ENCODE measurements at regions not wholly inside any gene's neighbourhood (a gene's known extent, or its start where the extent isn't known, plus 50 kb on each side); places are given as distances from the start of the nearest gene placed in this dataset.

GRCh38 chr6:91976797-91977196, 1389.9 kb upstream of the MAP3K7 start:
- FAIRE-seq, result no peak
- ATAC-seq, result no peak
- no peak for TF ChIP-seq CTCF (IDR thresholded peaks at IDR 0.05)
- H3K27ac ChIP-seq, result no peak overlapping the region
- H3K9me3 ChIP-seq, result no peaks in the 10 kb centered on the region
- no peaks in the 10 kb centered on the region for H3K4me1 ChIP-seq
- WGBS, 2 donors, result 67 to 68% methylated on average over 1 of the region's 1 CpG
- no peak for DNase-seq
- no peak overlapping the region for H3K4me3 ChIP-seq
- no peaks in the 10 kb centered on the region for H3K27me3 ChIP-seq
- intact Hi-C loops (cut with DNase I), result no loop called here
- H3K36me3 ChIP-seq, result no peaks in the 10 kb centered on the region

- no peak overlapping the region for H3K27ac ChIP-seq
- H3K4me1 ChIP-seq, result no peaks in the 10 kb centered on the region
- TF ChIP-seq CTCF (IDR thresholded peaks at IDR 0.05), result no peak
- H3K27me3 ChIP-seq, result no peaks in the 10 kb centered on the region
- H3K4me3 ChIP-seq, result no peak overlapping the region
- ATAC-seq (no peak), DNase-seq (no peak), FAIRE-seq (no peak)
- intact Hi-C loops (cut with DNase I), result no loop called here
- H3K36me3 ChIP-seq, result no peaks in the 10 kb centered on the region
- H3K9me3 ChIP-seq, result no peaks in the 10 kb centered on the region
- WGBS, 2 donors, result 46 to 59% methylated on average over 2 of the region's 2 CpGs
Observed at GRCh38 chr6:91970700-91971099, 1383.8 kb upstream of the MAP3K7 start.

- no peak for DNase-seq
- Histone ChIP-seq H3K36me3 (no peaks in the 10 kb centered on the region), H3K27ac (no peak overlapping the region), H3K27me3 (no peaks in the 10 kb centered on the region), H3K4me1 (no peaks in the 10 kb centered on the region), H3K9me3 (no peaks in the 10 kb centered on the region), H3K4me3 (no peak overlapping the region)
- no peak for TF ChIP-seq CTCF (IDR thresholded peaks at IDR 0.05)
- no peak for ATAC-seq
- WGBS, 2 donors, result 65 to 73% methylated on average over 1 of the region's 1 CpG
- FAIRE-seq, result no peak
- intact Hi-C loops (cut with DNase I), result no loop called here
Observed at GRCh38 chr6:91965872-91966271, 1379.0 kb upstream of the MAP3K7 start.

- no peaks in the 10 kb centered on the region for H3K4me1 ChIP-seq
- no peaks in the 10 kb centered on the region for H3K9me3 ChIP-seq
- intact Hi-C loops (cut with DNase I), result no loop called here
- H3K36me3 ChIP-seq, result no peaks in the 10 kb centered on the region
- TF ChIP-seq CTCF (IDR thresholded peaks at IDR 0.05), result no peak
- no peak overlapping the region for H3K4me3 ChIP-seq
- FAIRE-seq (no peak), DNase-seq (no peak), ATAC-seq (no peak)
- H3K27ac ChIP-seq, result no peak overlapping the region
- no peaks in the 10 kb centered on the region for H3K27me3 ChIP-seq
- 76 to 80% methylated on average over 2 of the region's 2 CpGs for whole genome bisulfite sequencing, 2 donors
Observed at GRCh38 chr6:91961671-91962070, 1374.8 kb upstream of the MAP3K7 start.

- DNase-seq, result no peak
- no peak for FAIRE-seq
- Histone ChIP-seq H3K36me3 (no peaks in the 10 kb centered on the region), H3K27me3 (no peaks in the 10 kb centered on the region), H3K4me3 (no peak overlapping the region), H3K4me1 (no peaks in the 10 kb centered on the region), H3K27ac (no peak overlapping the region), H3K9me3 (no peaks in the 10 kb centered on the region)
- no peak for ATAC-seq
- no peak for TF ChIP-seq CTCF (IDR thresholded peaks at IDR 0.05)
- 59 to 84% methylated on average over 3 of the region's 3 CpGs for WGBS, 2 donors
- intact Hi-C loops (cut with DNase I), result no loop called here
Observed at GRCh38 chr6:91961236-91961635, 1374.4 kb upstream of the MAP3K7 start.
